Stimulated activated CD4-positive, alpha-beta T cell treated with anti-CD3 and anti-CD28 coated beads, Interleukin-1b, Interleukin-23, amount 100 ng/mL, for 1 hour (primary cell): ENCODE measurements at regions not wholly inside any gene's neighbourhood (a gene's known extent, or its start where the extent isn't known, plus 50 kb on each side); places are given as distances from the start of the nearest gene placed in this dataset.

Experiments
- DNase-seq, 2 donors: peaks; one replicate each; pipeline ENCODE4 v3.0.0-alpha.2; 2020; ENCODE audit warnings: low read depth in 2 of 2

GRCh38 chr1:30479575-30479974 is 243.8 kb downstream of the MATN1 start:
- DNase-seq = no peak

- no peak for DNase-seq
Measured at GRCh38 chr1:30478799-30479563, 244.4 kb downstream of the MATN1 start.

GRCh38 chr1:30478283-30478682 is 245.1 kb downstream of the MATN1 start:
- no peak for DNase-seq

DNA sequence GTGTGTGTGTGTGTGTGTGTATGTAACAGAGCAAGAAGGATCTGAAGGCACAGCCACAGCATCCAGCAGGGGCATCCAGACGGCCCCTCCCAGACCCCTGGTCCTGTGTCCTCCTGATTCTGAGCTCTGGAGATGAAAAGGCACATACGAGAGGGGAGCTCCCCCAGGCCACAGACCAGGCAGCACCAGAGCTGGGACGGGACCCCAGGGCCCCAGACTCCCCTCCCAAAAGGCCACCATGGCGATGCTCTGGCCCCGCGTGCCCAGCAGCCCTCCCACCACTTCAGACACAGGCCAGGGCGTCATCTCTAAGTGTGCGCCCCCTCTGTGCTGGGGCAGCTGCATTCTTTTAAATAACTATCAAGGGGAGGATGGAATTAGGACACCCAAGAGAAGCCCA is 245.8 kb downstream of the MATN1 start:
- DNase-seq = no peak

DNA sequence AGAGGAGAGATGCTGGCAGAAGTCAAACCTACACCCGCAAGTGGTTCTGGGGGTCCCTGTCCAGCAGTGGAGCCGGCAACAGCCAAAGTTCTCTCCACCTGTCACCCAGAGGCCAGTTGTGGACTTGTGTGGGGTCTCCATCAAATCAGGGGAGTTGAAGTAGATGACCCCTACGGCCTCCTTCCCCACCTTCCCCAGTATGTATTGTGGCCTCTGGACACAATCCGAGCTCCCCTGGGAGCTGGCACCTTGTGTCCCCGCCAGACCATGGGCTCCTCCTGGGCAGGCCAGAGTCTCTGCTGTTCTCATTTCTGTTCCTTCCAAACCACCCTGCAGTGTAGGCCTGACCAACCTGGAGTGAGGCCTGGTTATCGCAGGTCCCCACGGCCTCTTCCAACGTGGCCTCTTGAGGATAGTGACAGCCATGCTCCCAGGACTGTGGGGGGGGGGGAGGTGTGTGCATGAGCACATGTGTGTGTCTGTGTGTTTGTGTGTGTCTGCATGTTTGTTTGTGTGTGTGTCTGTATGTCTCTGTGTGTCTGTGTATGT is 246.4 kb downstream of the MATN1 start:
- DNase-seq = no peak

GRCh38 chr1:30476476-30476875 is 246.9 kb downstream of the MATN1 start:
- DNase-seq = no peak

DNA sequence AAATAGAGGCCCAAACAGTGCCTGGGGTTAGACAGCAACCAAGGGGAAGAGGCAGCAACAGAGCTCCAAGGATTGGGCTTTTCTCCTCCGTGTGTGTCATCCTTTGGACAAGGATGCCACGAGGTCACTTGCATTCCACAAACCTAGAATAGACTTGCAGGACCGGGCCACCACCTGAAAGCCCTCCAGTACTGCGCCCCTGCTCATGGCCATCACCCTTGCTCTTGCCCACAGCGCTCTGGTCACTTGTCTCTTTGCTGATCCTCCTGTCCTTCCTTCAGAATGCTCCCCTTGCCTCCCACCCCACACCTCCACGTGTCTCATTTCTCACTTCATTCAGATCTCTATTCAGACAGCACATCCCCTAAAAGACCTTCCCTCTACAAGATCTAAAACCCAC is 247.4 kb downstream of the MATN1 start:
- no peak for DNase-seq

DNA sequence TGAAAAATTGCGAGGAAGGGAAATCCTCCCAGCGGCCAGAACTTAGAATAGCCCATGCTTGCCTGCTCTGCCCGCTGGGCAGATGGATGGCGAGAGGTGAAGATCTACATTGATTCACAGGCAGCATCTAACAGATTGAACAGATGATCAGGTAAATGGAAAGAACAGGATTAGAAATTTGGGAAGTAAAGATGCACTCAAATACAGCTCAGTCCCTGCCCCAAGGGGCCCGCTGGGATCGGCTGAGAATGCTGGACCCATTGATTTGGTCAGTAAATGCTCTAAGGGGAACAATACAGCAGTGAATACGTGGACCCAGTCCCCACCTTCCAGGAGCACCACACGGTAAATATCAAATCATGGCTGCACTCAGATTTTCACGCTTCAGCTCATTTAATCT is 248.2 kb downstream of the MATN1 start:
- no peak for DNase-seq

- no peak for DNase-seq
Measured at GRCh38 chr1:30474818-30475200, 248.6 kb downstream of the MATN1 start.

- no peak for DNase-seq
Measured at GRCh38 chr1:30473922-30474817, 249.2 kb downstream of the MATN1 start.

DNA sequence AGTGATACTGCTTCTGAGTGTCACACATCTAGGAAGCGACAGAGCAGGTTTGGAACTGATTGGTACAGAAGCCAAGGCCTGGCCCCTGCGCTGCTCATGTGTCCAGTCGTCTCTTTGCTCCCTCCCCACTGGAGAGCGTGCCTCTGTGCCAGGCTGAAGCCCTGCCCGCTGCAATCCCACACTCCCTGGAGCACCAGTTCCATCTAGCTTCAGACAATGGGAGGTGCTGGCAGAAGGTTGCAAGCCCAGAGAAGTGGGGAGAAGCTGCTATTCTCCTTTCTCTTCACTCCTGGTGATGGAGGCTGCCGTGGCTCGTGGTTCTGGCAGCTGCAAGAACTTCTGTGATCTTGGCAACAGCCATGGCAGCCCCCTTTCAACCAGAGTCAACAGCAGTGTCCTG is 250.9 kb downstream of the MATN1 start:
- DNase-seq = no peak

DNA sequence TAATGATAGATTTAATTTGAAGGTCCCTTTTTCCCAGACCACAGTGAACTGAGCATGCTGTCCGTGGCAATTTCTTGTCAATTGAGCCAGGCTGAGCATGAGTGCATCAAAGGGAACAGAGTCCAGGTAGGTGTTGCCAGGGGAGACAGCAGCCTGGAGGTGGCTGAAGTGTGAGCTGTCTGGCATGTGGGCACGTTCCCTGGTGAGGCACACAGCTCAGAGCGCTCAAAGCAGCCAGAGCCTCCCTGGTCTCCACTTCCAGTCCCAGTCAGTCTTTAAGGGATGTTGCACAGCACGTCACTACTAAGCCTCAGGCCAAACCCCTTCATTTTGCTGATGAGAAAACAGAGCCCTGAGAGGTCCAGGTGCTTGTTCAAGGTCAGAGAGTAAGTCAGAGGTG is 251.4 kb downstream of the MATN1 start:
- no peak for DNase-seq

DNA sequence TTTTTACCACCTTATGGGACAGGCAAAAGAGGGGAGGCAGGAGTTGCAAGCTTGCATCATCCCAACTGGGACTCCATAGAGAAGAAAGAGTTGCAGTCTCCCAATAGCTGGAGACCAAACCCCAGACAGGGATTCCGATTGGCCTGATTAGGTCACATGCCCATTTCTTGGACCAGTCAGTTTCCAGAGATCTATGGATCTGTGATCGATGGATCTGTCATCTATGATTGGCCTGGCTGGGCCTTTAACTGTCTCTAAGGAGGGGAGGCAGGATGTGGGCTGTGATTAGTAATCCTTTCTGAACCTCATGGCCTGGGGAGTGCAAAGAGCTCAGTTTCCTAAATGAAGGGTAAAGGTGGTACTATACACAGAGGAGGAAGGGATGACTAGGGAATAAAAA is 252.1 kb downstream of the MATN1 start:
- DNase-seq = no peak

DNA sequence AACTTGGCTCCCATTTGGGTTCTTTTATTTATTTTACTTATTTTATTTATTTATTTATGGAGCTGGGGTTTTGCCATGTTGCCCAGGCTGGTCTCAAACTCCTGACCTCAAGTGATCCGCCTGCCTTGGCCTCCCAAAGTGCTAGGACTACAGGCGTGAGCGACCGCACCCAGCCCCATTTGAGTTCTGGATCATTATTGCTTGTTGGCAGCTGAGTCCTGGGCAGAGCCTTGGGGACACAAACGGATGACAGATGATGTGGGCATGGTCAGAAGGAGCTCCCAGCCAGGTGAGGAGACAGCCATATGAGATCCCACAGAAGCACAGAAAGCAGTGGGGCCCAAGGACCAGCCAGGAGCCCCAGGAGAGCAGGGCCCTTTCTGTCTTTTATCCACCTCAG is 254.0 kb downstream of the MATN1 start:
- DNase-seq = no peak

- DNase-seq = no peak
Measured at GRCh38 chr1:30467101-30467500, 256.3 kb downstream of the MATN1 start.

DNA sequence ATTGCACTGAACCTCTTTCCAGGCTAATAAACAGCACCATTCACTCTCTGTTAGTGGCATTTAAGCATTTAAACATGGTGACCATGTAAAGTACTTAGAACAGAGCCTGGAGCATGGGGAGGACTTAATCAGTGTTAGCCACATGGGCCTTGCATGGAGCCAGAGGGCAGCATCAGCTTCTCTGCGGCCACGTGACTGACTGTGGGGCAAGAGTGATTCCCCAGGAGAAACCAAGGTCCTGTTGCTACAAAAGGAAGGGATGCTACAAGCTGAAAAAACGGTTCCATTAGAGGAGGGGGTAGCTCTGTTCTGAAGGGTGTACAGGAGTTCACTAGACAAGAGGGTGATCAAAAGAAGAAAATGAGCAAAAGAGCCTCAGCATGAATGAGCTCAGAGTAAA is 256.8 kb downstream of the MATN1 start:
- DNase-seq = no peak

GRCh38 chr1:30466026-30466425 is 257.4 kb downstream of the MATN1 start:
- DNase-seq = no peak

DNA sequence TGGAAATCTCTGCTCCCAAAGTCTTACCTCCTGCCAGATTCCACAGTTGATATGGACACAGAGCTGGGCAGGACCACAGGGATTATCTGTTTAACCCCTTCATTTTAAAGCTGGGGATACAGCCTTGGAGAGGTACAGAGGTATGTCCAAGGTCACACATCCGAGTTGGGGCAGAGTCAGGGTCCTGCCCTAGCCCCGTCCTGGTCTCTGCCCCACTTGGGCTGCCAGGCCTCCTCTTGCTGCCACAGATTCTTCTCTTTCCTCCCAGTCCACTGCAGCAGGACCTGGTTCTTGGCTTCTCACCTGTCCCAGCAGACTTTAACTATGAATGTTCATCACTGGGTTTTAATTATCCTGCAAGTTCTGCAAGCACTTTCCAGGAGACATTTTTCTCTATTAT is 258.3 kb downstream of the MATN1 start:
- DNase-seq = no peak

DNA sequence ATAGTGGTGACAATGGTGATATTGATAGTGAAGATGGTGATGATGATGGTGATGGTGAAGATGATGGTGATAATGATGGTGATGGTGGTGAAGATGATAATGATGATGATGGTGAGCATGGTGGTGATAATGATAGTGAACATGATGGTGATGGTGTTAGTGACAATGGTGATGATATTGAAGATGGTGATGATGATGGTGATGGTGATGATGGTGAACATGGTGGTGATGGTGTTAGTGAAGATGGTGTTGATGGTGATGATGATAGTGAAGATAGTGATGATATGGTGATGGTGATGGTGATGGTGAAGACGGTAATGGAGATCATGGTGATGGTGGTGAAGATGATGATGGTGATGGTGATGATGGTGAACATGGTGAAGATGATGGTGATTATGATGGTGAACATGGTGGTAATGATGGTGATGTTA is 259.2 kb downstream of the MATN1 start:
- no peak for DNase-seq

GRCh38 chr1:30462826-30463425 is 260.5 kb downstream of the MATN1 start:
- DNase-seq = no peak

DNA sequence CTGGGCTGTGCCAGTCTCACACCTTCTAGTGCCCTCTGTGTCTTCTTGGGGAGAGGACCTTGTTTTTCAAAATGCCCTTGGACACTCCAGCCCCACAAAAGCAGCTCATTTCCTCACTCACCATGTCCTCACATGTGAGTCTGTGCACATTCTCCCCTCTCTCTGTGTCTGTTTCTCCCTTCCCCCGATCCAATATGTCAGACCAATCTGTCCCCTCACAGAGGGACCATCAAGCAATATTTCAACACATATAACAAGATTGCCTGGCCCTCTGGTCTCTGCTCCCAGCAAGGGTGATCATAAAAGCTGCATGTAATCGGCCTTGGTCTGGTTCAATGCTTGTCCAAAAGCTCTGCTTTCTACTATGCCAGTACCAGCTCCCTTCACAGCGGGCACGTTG is 261.2 kb downstream of the MATN1 start:
- DNase-seq = no peak

- no peak for DNase-seq
Measured at GRCh38 chr1:30461640-30462039, 261.7 kb downstream of the MATN1 start.
